Lung (tissue), 11 donors: ENCODE measurements at regions not wholly inside any gene's neighbourhood (a gene's known extent, or its start where the extent isn't known, plus 50 kb on each side); places are given as distances from the start of the nearest gene placed in this dataset.
"Not testable (repeated sequence)": the region's sequence is repeated elsewhere in the genome, so short reads cannot be mapped to it uniquely, and the experiment has no call there.

Experiments used
- ATAC-seq: fragments of 200-7000 bp; cut with Tn5 transposase; one replicate; pipeline ENCODE4 v1.9.1; 2020; ENCODE audit warnings: moderate number of reproducible peaks; ENCODE audit not compliant: insufficient read depth, low FRiP score
- DNase-seq, 3 donors: peaks; one replicate each; pipeline ENCODE4 v3.0.0-alpha.2; 2013 to 2017
- H3K27ac ChIP-seq, 2 donors: one replicate each; pipeline ENCODE4 v1.5.1; 2013; ENCODE audit warnings: mild to moderate bottlenecking in 2 of 2, moderate library complexity in 2 of 2, control low read depth in 1 of 2, inconsistent platforms in 1 of 2, low read depth in 1 of 2, low read length in 1 of 2
- H3K27me3 ChIP-seq, 3 donors: one replicate each; pipeline ENCODE4 v1.5.1; 2013; ENCODE audit warnings: low read length in 2 of 3; ENCODE audit not compliant: control insufficient read depth in 3 of 3, insufficient read depth in 3 of 3
- H3K36me3 ChIP-seq, 4 donors: one replicate each; pipeline ENCODE4 v1.5.1; 2013; ENCODE audit warnings: low read length in 4 of 4, mild to moderate bottlenecking in 1 of 4, moderate library complexity in 1 of 4; ENCODE audit not compliant: control insufficient read depth in 4 of 4, insufficient read depth in 4 of 4
- H3K4me1 ChIP-seq, 5 donors: one replicate each; pipeline ENCODE4 v1.5.1; 2013; ENCODE audit warnings: low read length in 5 of 5, mild to moderate bottlenecking in 2 of 5, moderate library complexity in 1 of 5; ENCODE audit not compliant: control insufficient read depth in 5 of 5, insufficient read depth in 5 of 5
- H3K4me3 ChIP-seq: one replicate; pipeline ENCODE4 v1.5.1; 2013; ENCODE audit warnings: mild to moderate bottlenecking, control low read depth, moderate library complexity
- H3K9ac ChIP-seq, 2 donors: one replicate each; pipeline ENCODE4 v1.5.1; 2013; ENCODE audit warnings: low read length in 2 of 2, control low read depth in 1 of 2; ENCODE audit not compliant: insufficient read depth in 1 of 2
- H3K9me3 ChIP-seq, 4 donors: one replicate each; pipeline ENCODE4 v1.5.1; 2013; ENCODE audit warnings: low read length in 3 of 4, mild to moderate bottlenecking in 1 of 4, moderate library complexity in 1 of 4; ENCODE audit not compliant: control insufficient read depth in 4 of 4, insufficient read depth in 3 of 4
- CTCF ChIP-seq: IDR thresholded peaks from 2 replicates; pipeline ENCODE4 v1.5.1; 2012; ENCODE audit warnings: mild to moderate bottlenecking; ENCODE audit errors: control extremely low read depth, extremely low read depth
- WGBS, 2 donors: extraction: QIAGEN DNeasy Blood & Tissue Kit; methylation state at CpG; one replicate each; pipeline ENCODE4 v1.1.7; 2013; 5-methylcytosine and 5-hydroxymethylcytosine counted together
- donor health status: control.
- donor health status: control.
- donor health status: Bipolar disorder and iron deficiency.
- donor health status: healthy.
- donor health status: DM: yes; HTN: yes; CAD: no.

- peaks cover 0 to 3% (median 0%) of the 10 kb centered on the region in 4 donors for H3K9me3 ChIP-seq
- H3K27me3 ChIP-seq, result no peaks in the 10 kb centered on the region
- H3K9ac ChIP-seq, result no peak overlapping the region
- no peak for DNase-seq
- no peak for TF ChIP-seq CTCF
- no peak for ATAC-seq
- H3K27ac ChIP-seq, result no peak overlapping the region
- peaks cover 2 to 17% (median 9%) of the 10 kb centered on the region in 5 donors for H3K4me1 ChIP-seq
- H3K4me3 ChIP-seq, result no peak overlapping the region
- WGBS, 2 donors, result 88 to 91% methylated on average over 11 of the region's 11 CpGs
- H3K36me3 ChIP-seq, result no peaks in the 10 kb centered on the region
Measured at GRCh38 chr6:19721766-19722377, 115.3 kb upstream of the ID4 start.

GRCh38 chr6:19722999-19723398 lies 114.2 kb upstream of the ID4 start:
- DNase-seq (peak in 2 of 3 donors; percentile 65 to 73), ATAC-seq (no peak)
- whole genome bisulfite sequencing, 2 donors, result 77 to 81% methylated on average over 6 of the region's 6 CpGs
- H3K9me3 ChIP-seq, result peaks cover 0 to 3% (median 0%) of the 10 kb centered on the region in 4 donors
- H3K9ac ChIP-seq, result no peak overlapping the region
- peaks cover 2 to 17% (median 9%) of the 10 kb centered on the region in 5 donors for H3K4me1 ChIP-seq
- H3K4me3 ChIP-seq, result no peak overlapping the region
- no peaks in the 10 kb centered on the region for H3K27me3 ChIP-seq
- no peak for TF ChIP-seq CTCF
- H3K27ac ChIP-seq, result no peak overlapping the region
- no peaks in the 10 kb centered on the region for H3K36me3 ChIP-seq

GRCh38 chr6:19723545-19723944 lies 113.6 kb upstream of the ID4 start:
- Histone ChIP-seq H3K27ac (no peak overlapping the region), H3K9me3 (peaks cover 0 to 3% (median 0%) of the 10 kb centered on the region in 4 donors), H3K4me3 (no peak overlapping the region), H3K9ac (no peak overlapping the region), H3K36me3 (no peaks in the 10 kb centered on the region), H3K27me3 (no peaks in the 10 kb centered on the region), H3K4me1 (peaks cover 2 to 17% (median 9%) of the 10 kb centered on the region in 5 donors)
- TF ChIP-seq CTCF, result no peak
- ATAC-seq (no peak), DNase-seq (peak in 2 of 3 donors; percentile 13 to 28)

DNA sequence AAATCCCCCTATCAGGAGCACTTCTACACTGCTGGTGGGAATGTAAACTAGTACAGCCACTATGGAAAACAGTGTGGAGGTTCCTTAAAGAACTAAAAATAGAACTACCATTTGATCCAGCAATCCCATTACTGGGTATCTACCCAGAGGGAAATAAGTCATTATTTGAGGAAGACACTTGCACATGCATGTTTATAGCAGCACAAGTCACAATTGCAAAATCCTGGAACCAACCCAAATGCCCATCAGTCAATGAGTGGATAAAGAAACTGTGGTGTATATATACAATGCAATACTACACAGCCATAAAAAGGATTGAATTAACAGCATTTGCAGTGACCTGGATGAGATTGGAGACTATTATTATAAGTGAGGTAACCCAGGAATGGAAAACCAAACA lies 111.7 kb upstream of the ID4 start:
- H3K27ac ChIP-seq, ATAC-seq, H3K36me3 ChIP-seq, H3K27me3 ChIP-seq, H3K9me3 ChIP-seq, H3K4me3 ChIP-seq, DNase-seq, H3K9ac ChIP-seq: not testable (repeated sequence)
- H3K4me1 ChIP-seq, result peaks cover 0 to 10% (median 7%) of the 10 kb centered on the region in 5 donors
